GM12892 (cell line): ENCODE measurements at regions not wholly inside any gene's neighbourhood (a gene's known extent, or its start where the extent isn't known, plus 50 kb on each side); places are given as distances from the start of the nearest gene placed in this dataset.

Experiments
- POLR2A ChIP-seq: IDR thresholded peaks from 2 replicates; pipeline ENCODE4 v1.6.1; 2011; ENCODE audit warnings: low read depth, low read length, control low read depth
- TAF1 ChIP-seq: IDR thresholded peaks from 2 replicates; pipeline ENCODE4 v1.6.1; 2011; ENCODE audit warnings: low read depth, mild to moderate bottlenecking, control low read depth, low read length, borderline replicate concordance

- TF ChIP-seq POLR2A (no peak), TAF1 (no peak)
These were observed 357.6 kb upstream of the CPEB2 start for GRCh38 chr4:14644580-14645282.
